ENCODE measurements at regions not wholly inside any gene's neighbourhood (a gene's known extent, or its start where the extent isn't known, plus 50 kb on each side); places are given as distances from the start of the nearest gene placed in this dataset.

GRCh38 chr20:12069181-12069580 lies 151.5 kb downstream of the BTBD3 start:
- H3K27me3 ChIP-seq = no peaks in the 10 kb centered on the region
- DNase-seq = no peak
- TF ChIP-seq, protein P1, sequence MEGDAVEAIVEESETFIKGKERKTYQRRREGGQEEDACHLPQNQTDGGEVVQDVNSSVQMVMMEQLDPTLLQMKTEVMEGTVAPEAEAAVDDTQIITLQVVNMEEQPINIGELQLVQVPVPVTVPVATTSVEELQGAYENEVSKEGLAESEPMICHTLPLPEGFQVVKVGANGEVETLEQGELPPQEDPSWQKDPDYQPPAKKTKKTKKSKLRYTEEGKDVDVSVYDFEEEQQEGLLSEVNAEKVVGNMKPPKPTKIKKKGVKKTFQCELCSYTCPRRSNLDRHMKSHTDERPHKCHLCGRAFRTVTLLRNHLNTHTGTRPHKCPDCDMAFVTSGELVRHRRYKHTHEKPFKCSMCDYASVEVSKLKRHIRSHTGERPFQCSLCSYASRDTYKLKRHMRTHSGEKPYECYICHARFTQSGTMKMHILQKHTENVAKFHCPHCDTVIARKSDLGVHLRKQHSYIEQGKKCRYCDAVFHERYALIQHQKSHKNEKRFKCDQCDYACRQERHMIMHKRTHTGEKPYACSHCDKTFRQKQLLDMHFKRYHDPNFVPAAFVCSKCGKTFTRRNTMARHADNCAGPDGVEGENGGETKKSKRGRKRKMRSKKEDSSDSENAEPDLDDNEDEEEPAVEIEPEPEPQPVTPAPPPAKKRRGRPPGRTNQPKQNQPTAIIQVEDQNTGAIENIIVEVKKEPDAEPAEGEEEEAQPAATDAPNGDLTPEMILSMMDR (IDR thresholded peaks at IDR 0.05) = no peak
- TF ChIP-seq POLR2A (IDR thresholded peaks at IDR 0.05) = no peak
- TF ChIP-seq EP300 (IDR thresholded peaks at IDR 0.05) = no peak
- intact Hi-C loops (cut with DNase I) = no loop called here
- no peaks in the 10 kb centered on the region for H3K9me3 ChIP-seq
- H3K4me1 ChIP-seq (ENCODE audit: insufficient read depth) = no peaks in the 10 kb centered on the region
- H3K36me3 ChIP-seq = no peaks in the 10 kb centered on the region
- 79 to 82% (median 81%) methylated on average over 7 of the region's 7 CpGs for WGBS, 3 donors
- H3K27ac ChIP-seq = no peak overlapping the region
- no peak overlapping the region for H3K4me3 ChIP-seq

GRCh38 chr20:12072221-12072953 lies 154.7 kb downstream of the BTBD3 start:
- H3K4me1 ChIP-seq (ENCODE audit: insufficient read depth) = no peaks in the 10 kb centered on the region
- no peak overlapping the region for H3K4me3 ChIP-seq
- TF ChIP-seq, protein P1 (IDR thresholded peaks at IDR 0.05) = no peak
- TF ChIP-seq EP300 (IDR thresholded peaks at IDR 0.05) (no peak), POLR2A (IDR thresholded peaks at IDR 0.05) (no peak)
- intact Hi-C loops (cut with DNase I) = no loop called here
- no peak overlapping the region for H3K27ac ChIP-seq
- no peaks in the 10 kb centered on the region for H3K36me3 ChIP-seq
- 75 to 76% (median 75%) methylated on average over 8 of the region's 8 CpGs for WGBS, 3 donors
- H3K27me3 ChIP-seq = no peaks in the 10 kb centered on the region
- no peaks in the 10 kb centered on the region for H3K9me3 ChIP-seq
- no peak for DNase-seq

DNA sequence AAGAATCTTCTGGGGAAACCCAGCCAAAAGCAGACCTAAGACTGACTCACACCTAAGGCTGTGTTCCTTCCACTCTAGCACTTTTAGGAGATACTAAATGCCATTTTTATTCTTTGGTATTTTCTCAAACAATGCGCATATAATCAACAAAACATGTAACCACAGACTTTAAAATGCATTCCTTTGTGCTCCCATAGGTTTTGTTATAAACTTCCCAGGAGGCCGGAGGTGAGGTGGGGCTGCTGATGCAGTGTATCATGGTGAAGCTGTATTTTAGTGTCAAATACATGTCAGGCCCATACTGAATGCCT lies 155.2 kb downstream of the BTBD3 start:
- Histone ChIP-seq H3K9me3 (no peaks in the 10 kb centered on the region), H3K27me3 (no peaks in the 10 kb centered on the region), H3K4me3 (no peak overlapping the region), H3K27ac (no peak overlapping the region), H3K36me3 (no peaks in the 10 kb centered on the region), H3K4me1 (ENCODE audit: insufficient read depth) (no peaks in the 10 kb centered on the region)
- TF ChIP-seq EP300 (IDR thresholded peaks at IDR 0.05) = no peak
- TF ChIP-seq, protein P1 (IDR thresholded peaks at IDR 0.05) = no peak
- no peak for TF ChIP-seq POLR2A (IDR thresholded peaks at IDR 0.05)
- DNase-seq = no peak
- WGBS, 3 donors = 95 to 99% (median 96%) methylated on average over 2 of the region's 2 CpGs
- intact Hi-C loops (cut with DNase I) = no loop called here

GRCh38 chr20:12074111-12074655 lies 156.5 kb downstream of the BTBD3 start:
- Histone ChIP-seq H3K9me3 (no peaks in the 10 kb centered on the region), H3K4me3 (no peak overlapping the region), H3K27me3 (no peaks in the 10 kb centered on the region), H3K27ac (no peak overlapping the region), H3K4me1 (ENCODE audit: insufficient read depth) (no peaks in the 10 kb centered on the region), H3K36me3 (no peaks in the 10 kb centered on the region)
- TF ChIP-seq, protein P1 (IDR thresholded peaks at IDR 0.05) = no peak
- TF ChIP-seq EP300 (IDR thresholded peaks at IDR 0.05) = no peak
- TF ChIP-seq POLR2A (IDR thresholded peaks at IDR 0.05) = no peak
- no peak for DNase-seq
- WGBS, 3 donors = 91 to 97% (median 91%) methylated on average over 3 of the region's 3 CpGs
- intact Hi-C loops (cut with DNase I) = no loop called here
